CD14-positive monocyte (primary cell): ENCODE measurements at regions not wholly inside any gene's neighbourhood (a gene's known extent, or its start where the extent isn't known, plus 50 kb on each side); places are given as distances from the start of the nearest gene placed in this dataset.

Source experiments
- DNase-seq, 3 donors: peaks; one replicate each; pipeline ENCODE4 v3.0.0-alpha.2; 2011 to 2022
- H2AFZ ChIP-seq: 2 replicates; pipeline ENCODE4 v1.6.0; 2012; ENCODE audit warnings: mild to moderate bottlenecking, low read depth, low read length, inconsistent platforms; ENCODE audit not compliant: insufficient read depth, poor library complexity, severe bottlenecking
- H3K27ac ChIP-seq, 2 donors: 1 replicate in 1 of 2; 2 replicates in 1 of 2; pipeline ENCODE4 v1.5.1; 2012 to 2013; ENCODE audit warnings: low read length in 2 of 2, control low read depth in 1 of 2, inconsistent platforms in 1 of 2, low read depth in 1 of 2, mild to moderate bottlenecking in 1 of 2
- H3K27me3 ChIP-seq, 2 donors: one replicate each; pipeline versions ENCODE4 v1.6.0 to v1.6.1; 2011 to 2013; ENCODE audit warnings: low read length in 2 of 2; ENCODE audit not compliant: control insufficient read depth in 2 of 2, insufficient read depth in 2 of 2
- H3K36me3 ChIP-seq, 2 donors: replicated peaks in 1 of 2; 1 replicate in 1 of 2; 2 replicates in 1 of 2; pipeline versions ENCODE4 v1.5.1 to v1.6.1; 2012 to 2013; ENCODE audit warnings: low read length in 2 of 2, control low read depth in 1 of 2, inconsistent platforms in 1 of 2, mild to moderate bottlenecking in 1 of 2; ENCODE audit not compliant: insufficient read depth in 2 of 2, control insufficient read depth in 1 of 2
- H3K4me1 ChIP-seq, 2 donors: 1 replicate in 1 of 2; 2 replicates in 1 of 2; pipeline versions ENCODE4 v1.5.1 to v1.6.1; 2012 to 2013; ENCODE audit warnings: low read length in 2 of 2, control low read depth in 1 of 2, inconsistent platforms in 1 of 2, mild to moderate bottlenecking in 1 of 2, moderate library complexity in 1 of 2; ENCODE audit not compliant: insufficient read depth in 2 of 2, control insufficient read depth in 1 of 2
- H3K4me2 ChIP-seq: replicated peaks from 2 replicates; pipeline ENCODE3; 2012; ENCODE audit warnings: low read length, moderate library complexity, mild to moderate bottlenecking; ENCODE audit not compliant: poor library complexity, severe bottlenecking; ENCODE audit errors: extremely low read depth
- H3K4me3 ChIP-seq, 3 experiments: fragments of 200-600 bp in 1 of 3; sonication (generic) in 1 of 3; replicated peaks in 1 of 3; 1 replicate in 2 of 3; 2 replicates in 1 of 3; pipeline ENCODE4 v1.5.1; 2011 to 2013; ENCODE audit warnings: low read length in 3 of 3, mild to moderate bottlenecking in 3 of 3, control low read depth in 2 of 3, low read depth in 2 of 3, inconsistent platforms in 1 of 3, moderate library complexity in 1 of 3
- H3K79me2 ChIP-seq: 2 replicates; pipeline ENCODE4 v1.6.0; 2012; ENCODE audit warnings: mild to moderate bottlenecking, control low read depth, inconsistent platforms, low read length, moderate library complexity; ENCODE audit not compliant: insufficient read depth
- H3K9ac ChIP-seq: 2 replicates; pipeline ENCODE4 v1.6.0; 2017; ENCODE audit warnings: low read length, mild to moderate bottlenecking; ENCODE audit not compliant: insufficient read depth, poor library complexity, severe bottlenecking
- H3K9me3 ChIP-seq, 2 donors: replicated peaks in 1 of 2; 1 replicate in 1 of 2; 2 replicates in 1 of 2; pipeline versions ENCODE4 v1.5.1 to v1.6.1; 2012 to 2013; ENCODE audit warnings: low read length in 2 of 2, control low read depth in 1 of 2; ENCODE audit not compliant: control insufficient read depth in 1 of 2, insufficient read depth in 1 of 2
- H4K20me1 ChIP-seq: 2 replicates; pipeline ENCODE4 v1.6.0; 2012; ENCODE audit warnings: mild to moderate bottlenecking, low read length, control low read depth, moderate library complexity; ENCODE audit not compliant: insufficient read depth
- H3K27ac Mint-ChIP-seq, 7 donors: one replicate each; pipeline ENCODE4 v1.8.0; 2020; ENCODE audit warnings: mild to moderate bottlenecking in 7 of 7, mixed read lengths in 7 of 7, moderate library complexity in 6 of 7, inconsistent platforms in 2 of 7
- H3K27me3 Mint-ChIP-seq, 3 donors: one replicate each; pipeline ENCODE4 v1.8.0; 2021 to 2022; ENCODE audit warnings: low read depth in 3 of 3, mild to moderate bottlenecking in 3 of 3, mixed read lengths in 3 of 3, moderate library complexity in 3 of 3, inconsistent platforms in 1 of 3
- H3K36me3 Mint-ChIP-seq, 2 donors: one replicate each; pipeline ENCODE4 v1.8.0; 2020; ENCODE audit warnings: mixed read lengths in 2 of 2, inconsistent platforms in 1 of 2, mild to moderate bottlenecking in 1 of 2
- H3K4me1 Mint-ChIP-seq: one replicate; pipeline ENCODE4 v1.8.0; 2020; ENCODE audit warnings: mild to moderate bottlenecking, mixed read lengths
- H3K4me3 Mint-ChIP-seq, 2 donors: one replicate each; pipeline ENCODE4 v1.8.0; 2020; ENCODE audit warnings: mild to moderate bottlenecking in 2 of 2, mixed read lengths in 2 of 2, moderate library complexity in 1 of 2
- H3K9me3 Mint-ChIP-seq, 7 donors: one replicate each; pipeline ENCODE4 v1.8.0; 2020 to 2022; ENCODE audit warnings: mixed read lengths in 7 of 7, mild to moderate bottlenecking in 6 of 7, moderate library complexity in 6 of 7, inconsistent platforms in 2 of 7
- WGBS: methylation state at CpG from one replicate; pipeline ENCODE4 v1.1.5; 2013; ENCODE audit warnings: missing lambda C conversion rate; ENCODE audit not compliant: insufficient coverage; 5-methylcytosine and 5-hydroxymethylcytosine counted together
- intact Hi-C, 2 donors: fragments of 100-400 bp; cut with micrococcal nuclease; formaldehyde crosslinking; loops; one replicate each; pipeline versions ENCODE4 v1.15.0 to v1.15.1; 2023
- TF ChIP-seq, protein P1 (sequence below): fragments of 200-600 bp; IDR thresholded peaks from one replicate; pipeline ENCODE4 v1.8.0; 2022; ENCODE audit warnings: antibody characterized with exemption, mild to moderate bottlenecking

DNA sequence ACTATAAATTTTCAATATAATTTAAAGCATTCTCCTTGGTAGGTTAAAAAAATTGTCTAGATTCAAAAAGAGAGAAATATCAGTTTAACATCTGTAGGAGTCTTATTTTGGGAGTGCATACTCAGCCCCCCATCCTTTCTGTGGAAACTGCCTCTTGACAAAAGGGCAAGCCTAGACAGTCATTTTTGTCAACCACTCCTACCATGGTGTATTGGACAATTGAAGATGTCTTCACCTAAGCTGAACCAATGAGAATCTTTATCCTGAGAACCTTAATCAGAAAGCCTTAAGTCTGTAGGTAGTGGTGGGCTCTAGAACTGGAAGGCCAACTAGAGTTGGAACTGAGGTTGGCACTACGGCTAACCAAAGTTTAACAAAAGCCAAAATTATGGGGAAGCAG lies 65.7 kb upstream of the MED13 start:
- no peaks in the 10 kb centered on the region for H3K4me1 Mint-ChIP-seq
- H3K27me3 Mint-ChIP-seq: peaks cover 0 to 6% (median 3%) of the 10 kb centered on the region in 3 donors
- H3K4me3 ChIP-seq: no peak overlapping the region
- no peaks in the 10 kb centered on the region for H3K27me3 ChIP-seq
- H3K27ac ChIP-seq: no peak overlapping the region
- H3K9me3 Mint-ChIP-seq: peaks cover 0 to 6% (median 2%) of the 10 kb centered on the region in 7 donors
- DNase-seq: no peak
- no peak overlapping the region for H3K4me3 Mint-ChIP-seq
- intact Hi-C loops: no loop called here
- no peaks in the 10 kb centered on the region for H3K9me3 ChIP-seq
- no peak overlapping the region for H2AFZ ChIP-seq
- 100% methylated on average over 1 of the region's 1 CpG for WGBS
- H3K27ac Mint-ChIP-seq: no peak overlapping the region
- no peaks in the 10 kb centered on the region for H3K36me3 ChIP-seq
- no peaks in the 10 kb centered on the region for H3K36me3 Mint-ChIP-seq
- TF ChIP-seq, protein P1, sequence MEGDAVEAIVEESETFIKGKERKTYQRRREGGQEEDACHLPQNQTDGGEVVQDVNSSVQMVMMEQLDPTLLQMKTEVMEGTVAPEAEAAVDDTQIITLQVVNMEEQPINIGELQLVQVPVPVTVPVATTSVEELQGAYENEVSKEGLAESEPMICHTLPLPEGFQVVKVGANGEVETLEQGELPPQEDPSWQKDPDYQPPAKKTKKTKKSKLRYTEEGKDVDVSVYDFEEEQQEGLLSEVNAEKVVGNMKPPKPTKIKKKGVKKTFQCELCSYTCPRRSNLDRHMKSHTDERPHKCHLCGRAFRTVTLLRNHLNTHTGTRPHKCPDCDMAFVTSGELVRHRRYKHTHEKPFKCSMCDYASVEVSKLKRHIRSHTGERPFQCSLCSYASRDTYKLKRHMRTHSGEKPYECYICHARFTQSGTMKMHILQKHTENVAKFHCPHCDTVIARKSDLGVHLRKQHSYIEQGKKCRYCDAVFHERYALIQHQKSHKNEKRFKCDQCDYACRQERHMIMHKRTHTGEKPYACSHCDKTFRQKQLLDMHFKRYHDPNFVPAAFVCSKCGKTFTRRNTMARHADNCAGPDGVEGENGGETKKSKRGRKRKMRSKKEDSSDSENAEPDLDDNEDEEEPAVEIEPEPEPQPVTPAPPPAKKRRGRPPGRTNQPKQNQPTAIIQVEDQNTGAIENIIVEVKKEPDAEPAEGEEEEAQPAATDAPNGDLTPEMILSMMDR: no peak
- H3K4me2 ChIP-seq: no peak overlapping the region
- no peaks in the 10 kb centered on the region for H4K20me1 ChIP-seq
- H3K9ac ChIP-seq: no peak overlapping the region
- H3K79me2 ChIP-seq: no peaks in the 10 kb centered on the region
- H3K4me1 ChIP-seq: no peaks in the 10 kb centered on the region

DNA sequence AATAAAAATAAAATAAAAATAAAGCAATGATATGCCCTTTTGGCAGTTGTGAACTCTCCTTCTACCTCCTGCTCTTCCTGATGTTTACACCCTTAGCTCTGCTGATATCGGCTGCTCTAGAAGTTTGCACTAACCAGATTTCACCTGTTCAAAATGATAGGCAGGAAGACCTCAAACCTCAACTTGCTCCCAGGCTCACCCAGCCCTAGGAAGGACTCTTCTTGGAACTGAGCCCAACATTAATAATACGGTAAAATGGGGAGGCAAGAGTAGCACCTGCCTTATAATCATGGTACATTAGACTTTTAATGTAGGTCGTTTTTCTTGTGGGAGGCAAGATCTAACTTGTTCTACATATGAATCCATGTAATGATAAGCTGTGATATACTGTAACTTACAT lies 61.2 kb upstream of the MED13 start:
- Mint-ChIP-seq H3K9me3 (peaks cover 0 to 4% (median 3%) of the 10 kb centered on the region in 7 donors), H3K27ac (no peak overlapping the region), H3K27me3 (peaks cover 8 to 11% (median 9%) of the 10 kb centered on the region in 3 donors), H3K36me3 (no peaks in the 10 kb centered on the region), H3K4me3 (no peak overlapping the region), H3K4me1 (no peaks in the 10 kb centered on the region)
- Histone ChIP-seq H3K27ac (no peak overlapping the region), H3K9ac (no peak overlapping the region), H3K4me2 (no peak overlapping the region), H4K20me1 (no peaks in the 10 kb centered on the region), H3K36me3 (no peaks in the 10 kb centered on the region), H2AFZ (no peak overlapping the region), H3K4me3 (no peak overlapping the region), H3K27me3 (no peaks in the 10 kb centered on the region), H3K79me2 (no peaks in the 10 kb centered on the region), H3K4me1 (no peaks in the 10 kb centered on the region), H3K9me3 (no peaks in the 10 kb centered on the region)
- intact Hi-C loops: no loop called here
- TF ChIP-seq, protein P1: no peak
- DNase-seq: no peak
- 86% methylated on average over 1 of the region's 3 CpGs for WGBS
